ENCODE measurements at regions not wholly inside any gene's neighbourhood (a gene's known extent, or its start where the extent isn't known, plus 50 kb on each side); places are given as distances from the start of the nearest gene placed in this dataset.

DNA sequence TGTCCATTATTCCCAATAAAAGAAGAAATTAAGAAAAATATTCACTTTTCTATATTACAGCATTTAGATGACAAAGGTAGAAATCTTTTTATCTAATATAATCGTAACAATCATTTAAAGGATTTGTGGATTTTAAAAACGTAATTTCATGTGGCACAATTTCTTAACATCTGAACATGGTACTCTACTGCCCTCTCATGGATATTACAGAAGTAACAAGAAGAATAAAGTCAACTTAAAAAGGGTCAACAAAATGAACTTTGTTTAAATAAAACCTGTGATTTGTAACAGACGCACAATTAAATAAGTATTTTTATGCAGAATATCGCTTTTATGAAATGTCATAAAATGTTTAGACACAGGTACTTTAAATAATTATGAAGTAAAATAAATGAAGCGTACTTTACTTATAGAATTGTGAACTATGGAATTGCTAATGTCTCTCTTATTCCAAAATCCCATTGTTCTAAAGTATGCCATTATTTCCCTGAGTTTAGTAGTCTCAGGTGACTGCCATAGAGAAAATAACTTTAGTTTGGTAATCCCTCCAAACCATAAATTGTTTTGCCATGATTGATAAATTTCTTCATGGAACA lies 366.8 kb upstream of the ZNF385D start:
- DNase-seq, result no peak

DNA sequence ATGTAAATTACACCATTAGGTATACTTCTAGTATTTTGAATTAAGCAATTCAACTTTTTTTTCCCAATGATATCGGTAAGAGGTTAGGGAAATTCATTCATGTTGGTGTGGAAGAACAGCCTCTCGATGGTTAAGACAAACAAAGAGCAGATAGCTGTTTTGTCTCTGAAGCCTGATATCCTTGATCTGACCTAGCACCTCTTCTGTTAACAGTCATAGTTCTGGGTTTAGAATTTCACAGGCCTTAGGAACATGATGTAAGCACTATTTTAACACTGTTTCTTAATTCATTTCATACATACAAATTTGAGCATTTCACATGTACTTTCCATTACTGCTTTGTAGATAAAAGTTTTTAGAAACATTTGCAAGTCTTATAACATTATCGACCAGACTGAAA lies 367.5 kb upstream of the ZNF385D start:
- DNase-seq, result no peak

DNA sequence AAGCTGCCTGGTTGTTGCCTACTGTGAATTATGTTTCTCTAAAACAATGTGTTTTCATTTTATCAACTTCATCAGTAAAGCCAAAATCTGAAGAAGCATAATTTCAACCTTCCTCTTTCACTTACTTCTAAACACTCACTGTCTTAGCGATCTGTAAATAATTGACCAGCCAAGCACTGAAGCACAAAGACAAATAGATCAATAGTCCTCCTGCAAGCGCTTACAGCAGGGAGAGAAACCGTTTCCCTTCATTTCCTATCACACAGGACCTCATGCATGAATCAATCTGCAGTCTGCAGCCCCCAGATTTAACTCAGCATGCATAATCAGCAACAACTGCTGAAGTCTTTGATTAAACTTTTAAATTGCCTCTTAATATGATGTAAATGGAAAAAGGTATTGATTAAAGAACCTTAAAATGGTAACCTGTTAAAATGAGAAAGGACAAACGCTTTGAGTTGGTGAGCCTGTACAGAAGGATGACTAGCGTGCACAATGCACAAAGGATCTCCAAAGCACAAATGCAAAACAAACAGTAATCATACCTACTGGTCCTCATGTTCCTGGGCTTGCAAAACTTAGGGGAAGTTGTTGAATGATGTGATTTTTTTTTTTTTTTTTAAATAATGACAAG lies 370.2 kb upstream of the ZNF385D start:
- no peak for DNase-seq

- DNase-seq, result no peak
Observed at GRCh38 chr3:22122567-22122966, 371.6 kb upstream of the ZNF385D start.

GRCh38 chr3:22129101-22129500 lies 378.1 kb upstream of the ZNF385D start:
- no peak for DNase-seq

GRCh38 chr3:22141769-22142168 lies 390.8 kb upstream of the ZNF385D start:
- DNase-seq, result no peak

GRCh38 chr3:22147161-22147560 lies 396.2 kb upstream of the ZNF385D start:
- DNase-seq, result no peak

GRCh38 chr3:22156868-22157267 lies 405.9 kb upstream of the ZNF385D start:
- DNase-seq, result no peak

DNA sequence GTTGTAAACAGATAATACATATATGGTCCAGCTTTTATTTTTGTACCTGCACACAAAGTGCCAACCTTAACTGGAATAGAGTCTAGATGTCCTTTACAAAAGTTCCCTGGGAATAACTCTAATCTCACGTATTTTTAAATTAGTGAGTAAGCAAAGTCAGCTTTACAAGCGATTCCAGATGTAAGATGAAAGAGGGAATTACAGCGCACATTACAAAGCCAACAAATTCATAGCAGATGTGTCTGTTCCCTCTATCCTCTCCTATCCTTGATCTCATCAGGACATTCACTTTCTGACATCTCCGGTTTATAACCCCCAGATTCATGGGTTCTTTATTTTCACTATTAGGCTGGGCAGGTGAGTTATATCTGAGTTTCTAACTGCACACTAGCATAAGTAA lies 406.8 kb upstream of the ZNF385D start:
- no peak for DNase-seq

DNA sequence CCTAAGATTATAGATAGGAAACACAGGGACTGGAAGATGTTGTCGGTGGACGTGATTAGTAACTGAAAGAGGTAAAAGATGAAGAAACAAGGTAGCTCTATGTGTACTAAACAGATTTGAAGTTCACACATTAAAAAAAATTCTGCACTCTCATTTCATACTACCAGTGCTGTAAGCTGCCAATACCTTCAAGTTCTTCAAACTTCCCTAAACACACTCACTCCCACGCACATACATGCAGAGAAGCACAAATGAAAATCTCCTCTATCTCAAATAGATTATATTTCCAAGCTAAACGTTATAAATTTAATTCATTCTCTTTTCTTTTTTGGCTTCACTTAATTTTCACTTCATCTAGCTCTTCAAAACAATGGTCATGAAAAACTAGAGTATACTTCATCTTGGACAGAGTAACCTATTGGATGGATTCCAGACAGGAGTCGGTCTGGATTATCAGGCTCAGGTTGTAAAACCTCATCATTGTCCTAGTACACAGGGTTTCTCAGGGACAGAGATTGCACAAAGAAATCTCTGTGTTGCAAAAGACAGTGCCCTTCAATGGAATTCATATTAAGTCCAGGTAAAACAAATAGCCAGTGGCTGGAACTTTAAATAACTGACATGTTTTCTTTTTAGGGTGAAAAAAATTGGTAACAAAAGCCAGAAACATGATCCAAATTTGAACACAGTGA lies 408.1 kb upstream of the ZNF385D start:
- DNase-seq, result no peak

DNA sequence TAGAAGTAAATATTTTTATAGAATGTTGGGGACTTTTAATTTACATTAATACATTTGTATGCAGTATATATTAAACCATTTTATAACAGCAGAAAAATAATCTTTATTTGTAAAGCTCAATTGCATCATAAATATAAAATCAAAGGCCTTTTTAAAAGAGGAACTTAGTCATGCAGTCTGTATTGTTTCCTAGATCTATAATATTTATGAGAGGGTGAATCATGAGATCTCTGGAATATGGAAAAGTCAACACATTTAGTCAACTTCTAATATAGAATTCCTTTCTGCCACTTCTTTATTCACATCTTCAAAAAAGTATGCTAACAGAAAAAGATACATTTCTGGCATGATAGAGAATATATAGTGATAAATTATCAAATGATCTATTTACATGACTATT lies 410.3 kb upstream of the ZNF385D start:
- no peak for DNase-seq

DNA sequence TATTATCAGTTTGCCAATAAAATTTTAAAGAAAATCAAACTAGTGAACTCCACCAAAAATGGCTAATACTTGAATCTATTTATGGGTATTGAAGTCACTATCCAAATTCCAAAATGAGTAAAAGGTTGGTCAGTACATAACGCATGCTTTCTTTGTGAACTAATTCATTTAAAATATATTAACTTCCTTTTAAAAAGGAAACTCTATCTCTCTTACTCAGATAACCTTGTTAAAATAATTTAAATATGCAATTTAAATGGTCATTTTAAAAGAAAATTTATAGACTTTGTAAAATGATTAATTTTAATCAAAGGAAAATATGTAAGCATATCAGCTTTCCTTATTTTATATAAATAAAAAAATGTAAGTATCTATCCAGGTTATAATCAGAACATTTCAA lies 419.4 kb upstream of the ZNF385D start:
- no peak for DNase-seq

GRCh38 chr3:22172964-22173363 lies 422.0 kb upstream of the ZNF385D start:
- no peak for DNase-seq

GRCh38 chr3:22175947-22176346 lies 424.9 kb upstream of the ZNF385D start:
- DNase-seq, result no peak

GRCh38 chr3:22176911-22177310 lies 425.9 kb upstream of the ZNF385D start:
- DNase-seq, result no peak

DNA sequence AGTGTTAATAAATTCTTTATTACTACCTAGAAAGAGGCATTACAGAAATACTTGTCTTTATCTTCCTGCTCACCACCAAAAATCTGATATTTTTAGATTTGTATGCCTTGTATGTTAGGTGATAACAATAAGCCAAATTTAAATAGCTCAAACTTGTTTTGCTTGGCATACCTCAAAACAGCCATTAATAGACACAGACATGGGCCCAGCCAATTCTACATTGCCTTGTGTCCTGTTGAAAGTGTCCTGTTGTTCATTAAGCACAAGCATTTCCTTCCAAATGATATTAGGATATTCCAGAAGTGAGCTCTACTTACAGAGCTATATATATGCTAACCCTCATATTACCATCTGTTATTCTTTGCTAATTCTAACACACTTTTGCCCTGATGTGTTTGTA lies 438.6 kb upstream of the ZNF385D start:
- DNase-seq, result no peak

DNA sequence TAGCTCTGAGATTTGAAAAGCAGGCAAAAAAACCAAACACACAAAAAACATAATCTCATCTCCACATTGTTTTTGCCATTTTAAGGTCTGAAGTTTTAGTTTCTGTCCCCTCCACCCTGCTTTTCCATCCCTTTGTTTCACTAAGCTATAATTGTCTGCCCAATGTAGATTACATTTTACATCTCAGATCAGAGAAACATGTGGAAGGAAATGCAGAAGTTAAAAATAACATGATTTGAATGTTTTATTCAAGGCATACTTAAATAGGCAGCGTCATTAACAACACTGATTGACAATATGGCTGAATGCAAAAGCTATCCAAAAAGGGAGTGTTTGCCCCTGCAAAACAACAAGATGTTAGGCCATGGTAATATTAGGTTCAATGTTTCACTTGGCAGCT lies 448.1 kb upstream of the ZNF385D start:
- DNase-seq, result no peak

- no peak for DNase-seq
Observed at GRCh38 chr3:22208844-22209243, 457.8 kb upstream of the ZNF385D start.

DNA sequence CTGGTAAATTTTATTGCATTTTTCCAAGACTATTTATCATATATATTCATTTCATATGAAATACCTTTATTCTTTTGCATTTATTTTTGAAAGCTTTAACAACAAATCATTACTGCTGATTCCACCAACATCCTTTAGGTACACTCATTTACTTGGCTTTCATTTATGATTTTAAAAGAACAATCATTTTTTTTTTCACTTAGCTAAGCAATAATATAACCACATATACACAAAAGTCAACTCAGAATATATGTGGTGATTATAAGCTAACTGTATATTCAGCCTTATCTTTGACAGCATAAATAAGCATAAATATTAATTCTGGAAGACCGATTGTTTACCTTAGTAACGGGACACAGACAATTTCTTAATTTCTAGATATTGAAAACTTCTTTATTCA lies 458.6 kb upstream of the ZNF385D start:
- DNase-seq, result no peak

GRCh38 chr3:22210693-22211092 lies 459.7 kb upstream of the ZNF385D start:
- no peak for DNase-seq

- no peak for DNase-seq
Observed at GRCh38 chr3:22216601-22217000, 465.6 kb upstream of the ZNF385D start.

GRCh38 chr3:22225161-22225560 lies 474.2 kb upstream of the ZNF385D start:
- DNase-seq, result no peak

GRCh38 chr3:22228705-22229104 lies 477.7 kb upstream of the ZNF385D start:
- DNase-seq, result no peak

GRCh38 chr3:22231061-22231460 lies 480.1 kb upstream of the ZNF385D start:
- DNase-seq, result no peak

Measured in COR-L47 (cell line).